GM06990 (cell line): ENCODE measurements at regions not wholly inside any gene's neighbourhood (a gene's known extent, or its start where the extent isn't known, plus 50 kb on each side); places are given as distances from the start of the nearest gene placed in this dataset.
"Not testable (repeated sequence)": the region's sequence is repeated elsewhere in the genome, so short reads cannot be mapped to it uniquely, and the experiment has no call there.

Experiments used
- DNase-seq: peaks from one replicate; pipeline ENCODE4 v3.0.0-alpha.2; 2011; ENCODE audit not compliant: insufficient read length; ENCODE audit errors: extremely low read depth
- H3K27me3 ChIP-seq: replicated peaks from 2 replicates; pipeline ENCODE4 v1.6.0; 2011; ENCODE audit warnings: low read length; ENCODE audit not compliant: control insufficient read depth, insufficient read depth
- H3K36me3 ChIP-seq: 2 replicates; pipeline ENCODE4 v1.5.1; 2011; ENCODE audit warnings: low read length; ENCODE audit not compliant: control insufficient read depth, insufficient read depth
- H3K4me3 ChIP-seq: replicated peaks from 2 replicates; pipeline ENCODE4 v1.5.1; 2011; ENCODE audit warnings: low read depth, mild to moderate bottlenecking, control low read depth, low read length

GRCh38 chr1:121042882-121043281 lies 141.3 kb downstream of the FAM72B start:
- not testable (repeated sequence) for H3K36me3 ChIP-seq, DNase-seq, H3K27me3 ChIP-seq, H3K4me3 ChIP-seq

- not testable (repeated sequence) for DNase-seq, H3K27me3 ChIP-seq, H3K4me3 ChIP-seq, H3K36me3 ChIP-seq
These were observed 135.8 kb downstream of the FAM72B start for GRCh38 chr1:121048293-121048752.

GRCh38 chr1:121048769-121049443 lies 135.2 kb downstream of the FAM72B start:
- H3K36me3 ChIP-seq, H3K27me3 ChIP-seq, DNase-seq, H3K4me3 ChIP-seq: not testable (repeated sequence)

- H3K36me3 ChIP-seq, H3K27me3 ChIP-seq, H3K4me3 ChIP-seq, DNase-seq: not testable (repeated sequence)
These were observed 134.0 kb downstream of the FAM72B start for GRCh38 chr1:121050097-121050496.

GRCh38 chr1:121051161-121051790 lies 132.9 kb downstream of the FAM72B start:
- not testable (repeated sequence) for H3K27me3 ChIP-seq, H3K4me3 ChIP-seq, DNase-seq, H3K36me3 ChIP-seq

- not testable (repeated sequence) for DNase-seq, H3K4me3 ChIP-seq
These were observed 132.0 kb downstream of the FAM72B start for GRCh38 chr1:121052081-121052660.

GRCh38 chr1:121054928-121055327 lies 129.2 kb downstream of the FAM72B start:
- H3K4me3 ChIP-seq, H3K36me3 ChIP-seq, H3K27me3 ChIP-seq, DNase-seq: not testable (repeated sequence)

More at GRCh38 chr1:121052081-121052660, 132.0 kb downstream of the FAM72B start:
- not testable (repeated sequence) for H3K36me3 ChIP-seq, H3K27me3 ChIP-seq

GRCh38 chr1:121066925-121067324 lies 117.2 kb downstream of the FAM72B start:
- H3K4me3 ChIP-seq, H3K27me3 ChIP-seq, DNase-seq, H3K36me3 ChIP-seq: not testable (repeated sequence)

- not testable (repeated sequence) for H3K27me3 ChIP-seq, DNase-seq, H3K36me3 ChIP-seq, H3K4me3 ChIP-seq
These were observed 115.2 kb downstream of the FAM72B start for GRCh38 chr1:121068738-121069499.

- DNase-seq, H3K4me3 ChIP-seq, H3K36me3 ChIP-seq, H3K27me3 ChIP-seq: not testable (repeated sequence)
These were observed 110.3 kb downstream of the FAM72B start for GRCh38 chr1:121073852-121074251.

- not testable (repeated sequence) for DNase-seq, H3K36me3 ChIP-seq, H3K4me3 ChIP-seq, H3K27me3 ChIP-seq
These were observed 108.8 kb downstream of the FAM72B start for GRCh38 chr1:121075254-121075805.

GRCh38 chr1:121076674-121077073 lies 107.5 kb downstream of the FAM72B start:
- not testable (repeated sequence) for H3K4me3 ChIP-seq, H3K36me3 ChIP-seq, DNase-seq, H3K27me3 ChIP-seq

- not testable (repeated sequence) for DNase-seq, H3K27me3 ChIP-seq, H3K36me3 ChIP-seq, H3K4me3 ChIP-seq
These were observed 104.5 kb downstream of the FAM72B start for GRCh38 chr1:121079655-121080054.
